ENCODE measurements at regions not wholly inside any gene's neighbourhood (a gene's known extent, or its start where the extent isn't known, plus 50 kb on each side); places are given as distances from the start of the nearest gene placed in this dataset.

GRCh38 chr2:145744541-145745386 is 1224.8 kb upstream of the ZEB2 start:
- no peak overlapping the region for H2BK120ac ChIP-seq (ENCODE audit: low read depth, low read length)
- no peak overlapping the region for H3K27ac ChIP-seq (ENCODE audit: low read length, poor library complexity, severe bottlenecking)
- H3K9me3 ChIP-seq (ENCODE audit: control insufficient read depth, low read length) = no peaks in the 10 kb centered on the region
- no peaks in the 10 kb centered on the region for H3K36me3 ChIP-seq (ENCODE audit: control insufficient read depth in 1 of 2, insufficient read depth in 2 of 2, low read depth in 1 of 2, low read length in 2 of 2)
- H2AFZ ChIP-seq (ENCODE audit: low read depth, low read length) = no peak overlapping the region
- H3K4ac ChIP-seq (ENCODE audit: low read depth in 1 of 2, low read length in 2 of 2) = no peak overlapping the region
- H2BK12ac ChIP-seq (ENCODE audit: low read length in 2 of 2) = peak overlapping the region in 1 of 2 experiments; percentile 59
- no peak overlapping the region for H2AK5ac ChIP-seq (ENCODE audit: low read length, severe bottlenecking)
- H3K79me1 ChIP-seq (replicated peaks; ENCODE audit: low read length, poor library complexity, severe bottlenecking) = no peaks in the 10 kb centered on the region
- no peak overlapping the region for H3K23ac ChIP-seq (ENCODE audit: low read length in 2 of 2)
- no peak overlapping the region for H2BK5ac ChIP-seq (ENCODE audit: low read depth, low read length, poor library complexity, severe bottlenecking)
- peak overlapping the region in 1 of 2 experiments; percentile 54 for H3K18ac ChIP-seq (ENCODE audit: low read depth in 1 of 2, low read length in 2 of 2)
- peak; percentile 90 for DNase-seq
- H3K14ac ChIP-seq (ENCODE audit: low read length in 2 of 2) = no peak overlapping the region
- no peak overlapping the region for H3K4me2 ChIP-seq (ENCODE audit: low read length, poor library complexity, severe bottlenecking)
- 45% methylated on average over 4 of the region's 4 CpGs for WGBS
- no peak overlapping the region for H3K4me3 ChIP-seq (ENCODE audit: insufficient read depth in 1 of 2, low read depth in 1 of 2, low read length in 2 of 2)
- H3K9ac ChIP-seq (ENCODE audit: low read length) = no peak overlapping the region
- no peaks in the 10 kb centered on the region for H3K27me3 ChIP-seq (ENCODE audit: control insufficient read depth in 1 of 2, insufficient read depth in 1 of 2, low read length in 2 of 2)
- no peak overlapping the region for H4K8ac ChIP-seq (ENCODE audit: low read length)
- no peak overlapping the region for H2BK15ac ChIP-seq (ENCODE audit: low read depth, poor library complexity, severe bottlenecking)
- H3K4me1 ChIP-seq (ENCODE audit: control insufficient read depth, insufficient read depth, low read depth, low read length) = no peaks in the 10 kb centered on the region
- H4K91ac ChIP-seq (ENCODE audit: low read length) = no peak overlapping the region

DNA sequence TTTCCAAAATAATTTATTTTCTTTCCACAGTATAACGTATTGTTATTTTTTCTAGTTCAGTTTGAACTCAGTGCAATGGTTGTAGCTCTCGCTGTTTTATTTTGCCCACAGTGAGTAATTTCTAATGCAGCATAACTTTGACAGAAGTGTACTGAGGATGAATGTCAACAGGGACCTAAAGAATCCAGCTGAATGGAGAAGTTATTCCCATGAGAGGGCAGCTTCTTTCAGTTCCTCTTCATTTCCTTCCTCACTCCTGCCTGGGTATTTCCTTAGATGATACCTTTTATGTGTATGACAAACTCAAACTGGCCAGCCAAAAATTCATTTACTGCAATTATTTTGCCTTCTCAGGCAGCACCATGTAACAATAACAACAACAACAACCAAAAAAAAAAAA is 1223.1 kb upstream of the ZEB2 start:
- no peak overlapping the region for H3K23ac ChIP-seq (ENCODE audit: low read length in 2 of 2)
- H2BK15ac ChIP-seq (ENCODE audit: low read depth, poor library complexity, severe bottlenecking) = no peak overlapping the region
- H2BK120ac ChIP-seq (ENCODE audit: low read depth, low read length) = no peak overlapping the region
- H3K27me3 ChIP-seq (ENCODE audit: control insufficient read depth in 1 of 2, insufficient read depth in 1 of 2, low read length in 2 of 2) = no peaks in the 10 kb centered on the region
- H3K18ac ChIP-seq (ENCODE audit: low read depth in 1 of 2, low read length in 2 of 2) = no peak overlapping the region
- no peak overlapping the region for H3K14ac ChIP-seq (ENCODE audit: low read length in 2 of 2)
- 83% methylated on average over 2 of the region's 2 CpGs for WGBS
- H2AFZ ChIP-seq (ENCODE audit: low read depth, low read length) = no peak overlapping the region
- no peak overlapping the region for H2AK5ac ChIP-seq (ENCODE audit: low read length, severe bottlenecking)
- H3K4ac ChIP-seq (ENCODE audit: low read depth in 1 of 2, low read length in 2 of 2) = no peak overlapping the region
- H3K36me3 ChIP-seq (ENCODE audit: control insufficient read depth in 1 of 2, insufficient read depth in 2 of 2, low read depth in 1 of 2, low read length in 2 of 2) = no peaks in the 10 kb centered on the region
- no peak overlapping the region for H3K4me3 ChIP-seq (ENCODE audit: insufficient read depth in 1 of 2, low read depth in 1 of 2, low read length in 2 of 2)
- H2BK5ac ChIP-seq (ENCODE audit: low read depth, low read length, poor library complexity, severe bottlenecking) = no peak overlapping the region
- no peaks in the 10 kb centered on the region for H3K79me1 ChIP-seq (replicated peaks; ENCODE audit: low read length, poor library complexity, severe bottlenecking)
- peak; percentile 12 for DNase-seq
- no peak overlapping the region for H4K91ac ChIP-seq (ENCODE audit: low read length)
- no peaks in the 10 kb centered on the region for H3K4me1 ChIP-seq (ENCODE audit: control insufficient read depth, insufficient read depth, low read depth, low read length)
- H3K9me3 ChIP-seq (ENCODE audit: control insufficient read depth, low read length) = no peaks in the 10 kb centered on the region
- no peak overlapping the region for H3K9ac ChIP-seq (ENCODE audit: low read length)
- no peak overlapping the region for H2BK12ac ChIP-seq (ENCODE audit: low read length in 2 of 2)
- no peak overlapping the region for H3K27ac ChIP-seq (ENCODE audit: low read length, poor library complexity, severe bottlenecking)
- no peak overlapping the region for H3K4me2 ChIP-seq (ENCODE audit: low read length, poor library complexity, severe bottlenecking)
- H4K8ac ChIP-seq (ENCODE audit: low read length) = no peak overlapping the region

GRCh38 chr2:145741636-145742035 is 1221.7 kb upstream of the ZEB2 start:
- Histone ChIP-seq H4K91ac (ENCODE audit: low read length) (no peak overlapping the region), H3K4me1 (ENCODE audit: control insufficient read depth, insufficient read depth, low read depth, low read length) (no peaks in the 10 kb centered on the region), H2BK5ac (ENCODE audit: low read depth, low read length, poor library complexity, severe bottlenecking) (no peak overlapping the region), H4K8ac (ENCODE audit: low read length) (no peak overlapping the region), H2AK5ac (ENCODE audit: low read length, severe bottlenecking) (no peak overlapping the region), H3K9ac (ENCODE audit: low read length) (no peak overlapping the region), H2AFZ (ENCODE audit: low read depth, low read length) (no peak overlapping the region), H3K4ac (ENCODE audit: low read depth in 1 of 2, low read length in 2 of 2) (no peak overlapping the region), H3K14ac (ENCODE audit: low read length in 2 of 2) (no peak overlapping the region), H3K27ac (ENCODE audit: low read length, poor library complexity, severe bottlenecking) (no peak overlapping the region), H3K4me2 (ENCODE audit: low read length, poor library complexity, severe bottlenecking) (no peak overlapping the region), H3K18ac (ENCODE audit: low read depth in 1 of 2, low read length in 2 of 2) (no peak overlapping the region), H2BK120ac (ENCODE audit: low read depth, low read length) (no peak overlapping the region), H3K79me1 (replicated peaks; ENCODE audit: low read length, poor library complexity, severe bottlenecking) (no peaks in the 10 kb centered on the region), H3K36me3 (ENCODE audit: control insufficient read depth in 1 of 2, insufficient read depth in 2 of 2, low read depth in 1 of 2, low read length in 2 of 2) (no peaks in the 10 kb centered on the region), H2BK12ac (ENCODE audit: low read length in 2 of 2) (no peak overlapping the region), H3K9me3 (ENCODE audit: control insufficient read depth, low read length) (no peaks in the 10 kb centered on the region), H3K27me3 (ENCODE audit: control insufficient read depth in 1 of 2, insufficient read depth in 1 of 2, low read length in 2 of 2) (no peaks in the 10 kb centered on the region), H2BK15ac (ENCODE audit: low read depth, poor library complexity, severe bottlenecking) (no peak overlapping the region), H3K23ac (ENCODE audit: low read length in 2 of 2) (no peak overlapping the region), H3K4me3 (ENCODE audit: insufficient read depth in 1 of 2, low read depth in 1 of 2, low read length in 2 of 2) (no peak overlapping the region)
- 100% methylated on average over 1 of the region's 1 CpG for WGBS
- no peak for DNase-seq

DNA sequence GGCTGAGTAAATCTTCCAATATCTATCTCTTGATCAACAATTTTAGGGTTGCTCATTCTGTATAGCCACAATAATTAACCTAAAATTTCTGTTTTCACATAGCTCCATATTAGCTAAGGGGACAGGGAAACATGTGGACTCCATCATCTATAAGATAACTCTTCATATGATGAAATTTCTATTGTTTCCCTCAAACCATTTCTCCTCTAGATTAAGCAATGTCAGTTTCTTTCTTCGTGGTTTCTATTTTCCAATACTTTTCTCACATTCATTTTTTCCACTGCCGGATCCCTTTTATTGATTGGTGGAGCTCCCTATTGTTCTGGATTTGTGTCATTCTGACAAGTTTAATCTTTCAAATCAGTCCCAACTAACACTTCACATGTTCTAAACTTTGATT is 1221.3 kb upstream of the ZEB2 start:
- no peak overlapping the region for H3K27ac ChIP-seq (ENCODE audit: low read length, poor library complexity, severe bottlenecking)
- no peak overlapping the region for H2BK12ac ChIP-seq (ENCODE audit: low read length in 2 of 2)
- no peaks in the 10 kb centered on the region for H3K79me1 ChIP-seq (replicated peaks; ENCODE audit: low read length, poor library complexity, severe bottlenecking)
- no peak overlapping the region for H3K4me3 ChIP-seq (ENCODE audit: insufficient read depth in 1 of 2, low read depth in 1 of 2, low read length in 2 of 2)
- H3K4ac ChIP-seq (ENCODE audit: low read depth in 1 of 2, low read length in 2 of 2) = no peak overlapping the region
- no peaks in the 10 kb centered on the region for H3K9me3 ChIP-seq (ENCODE audit: control insufficient read depth, low read length)
- no peak overlapping the region for H2BK5ac ChIP-seq (ENCODE audit: low read depth, low read length, poor library complexity, severe bottlenecking)
- H2AK5ac ChIP-seq (ENCODE audit: low read length, severe bottlenecking) = no peak overlapping the region
- 93% methylated on average over 2 of the region's 2 CpGs for WGBS
- H3K27me3 ChIP-seq (ENCODE audit: control insufficient read depth in 1 of 2, insufficient read depth in 1 of 2, low read length in 2 of 2) = no peaks in the 10 kb centered on the region
- H2AFZ ChIP-seq (ENCODE audit: low read depth, low read length) = no peak overlapping the region
- no peak overlapping the region for H2BK120ac ChIP-seq (ENCODE audit: low read depth, low read length)
- no peak overlapping the region for H3K9ac ChIP-seq (ENCODE audit: low read length)
- no peak overlapping the region for H2BK15ac ChIP-seq (ENCODE audit: low read depth, poor library complexity, severe bottlenecking)
- no peak overlapping the region for H3K18ac ChIP-seq (ENCODE audit: low read depth in 1 of 2, low read length in 2 of 2)
- no peak overlapping the region for H3K4me2 ChIP-seq (ENCODE audit: low read length, poor library complexity, severe bottlenecking)
- H3K14ac ChIP-seq (ENCODE audit: low read length in 2 of 2) = no peak overlapping the region
- no peaks in the 10 kb centered on the region for H3K4me1 ChIP-seq (ENCODE audit: control insufficient read depth, insufficient read depth, low read depth, low read length)
- no peak overlapping the region for H4K8ac ChIP-seq (ENCODE audit: low read length)
- H3K36me3 ChIP-seq (ENCODE audit: control insufficient read depth in 1 of 2, insufficient read depth in 2 of 2, low read depth in 1 of 2, low read length in 2 of 2) = no peaks in the 10 kb centered on the region
- H4K91ac ChIP-seq (ENCODE audit: low read length) = no peak overlapping the region
- H3K23ac ChIP-seq (ENCODE audit: low read length in 2 of 2) = no peak overlapping the region
- DNase-seq = no peak
